DMS153 treated with DMSO at 0.1 percent for 48 hours (cell line): ENCODE measurements at regions not wholly inside any gene's neighbourhood (a gene's known extent, or its start where the extent isn't known, plus 50 kb on each side); places are given as distances from the start of the nearest gene placed in this dataset.
"Not testable (repeated sequence)": the region's sequence is repeated elsewhere in the genome, so short reads cannot be mapped to it uniquely, and the experiment has no call there.

Source experiments
- DNase-seq: peaks from one replicate; lab custom pipeline; 2025; ENCODE audit not compliant: unreplicated experiment; lab: John Stamatoyannopoulos, UW

GRCh38 chr18:4797002-4797685, 342.0 kb upstream of the DLGAP1 start:
- no peak for DNase-seq

DNA sequence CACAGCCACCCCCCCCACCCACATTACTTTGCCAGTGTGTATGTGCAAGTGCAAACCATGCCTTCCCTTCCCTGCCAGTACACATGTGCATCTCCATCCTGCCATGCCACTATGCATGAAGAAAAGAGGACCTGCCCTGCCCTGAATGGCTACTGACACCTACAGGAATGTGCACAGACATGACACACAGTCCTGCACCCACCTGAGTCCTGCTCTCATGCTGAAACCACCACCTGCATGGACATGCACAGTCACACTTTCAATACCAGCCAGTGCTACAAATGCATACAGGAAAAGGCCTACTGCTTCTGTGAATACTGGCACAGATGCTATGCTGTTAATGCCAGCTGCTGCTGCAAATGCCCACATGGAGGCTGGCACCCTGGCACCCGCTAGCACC, 334.4 kb upstream of the DLGAP1 start:
- DNase-seq, result no peak

DNA sequence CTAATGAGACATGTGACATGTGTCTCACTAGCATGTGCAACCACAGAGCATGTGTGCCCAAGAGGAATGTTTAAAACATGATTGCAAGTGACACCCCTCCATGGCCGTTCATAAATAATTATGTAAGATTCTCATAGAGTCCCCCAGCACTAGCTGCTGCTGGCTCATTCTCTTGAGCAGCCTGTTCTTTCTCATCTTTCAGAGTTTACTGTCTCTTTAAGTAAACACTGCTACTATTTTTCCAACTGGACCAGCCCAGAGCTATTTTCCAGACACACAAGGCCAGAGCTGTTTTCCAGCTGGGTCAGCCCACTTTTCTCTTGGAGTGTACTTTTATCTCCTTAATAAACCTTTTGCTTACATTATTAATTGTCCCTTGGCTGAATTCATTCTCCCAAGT, 326.8 kb upstream of the DLGAP1 start:
- DNase-seq, result no peak

DNA sequence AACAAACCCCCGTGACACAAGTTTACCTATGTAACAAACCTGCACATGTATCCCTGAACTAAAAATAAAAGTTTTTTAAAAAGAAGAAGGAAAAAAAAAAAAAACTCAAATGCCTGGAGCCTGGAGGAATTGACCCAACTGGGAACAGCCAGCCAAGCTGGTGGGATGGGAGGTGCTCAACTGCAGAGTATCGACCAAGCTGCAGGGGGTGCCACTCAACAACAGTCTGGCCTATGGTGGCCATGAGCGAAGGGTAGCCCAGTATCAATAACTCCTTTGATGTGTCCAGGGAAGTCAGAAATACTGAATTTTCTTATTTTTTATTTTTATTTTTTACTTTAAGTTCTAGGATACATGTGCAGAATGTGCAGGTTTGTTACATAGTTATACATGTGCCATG, 310.3 kb upstream of the DLGAP1 start:
- DNase-seq, result no peak

DNA sequence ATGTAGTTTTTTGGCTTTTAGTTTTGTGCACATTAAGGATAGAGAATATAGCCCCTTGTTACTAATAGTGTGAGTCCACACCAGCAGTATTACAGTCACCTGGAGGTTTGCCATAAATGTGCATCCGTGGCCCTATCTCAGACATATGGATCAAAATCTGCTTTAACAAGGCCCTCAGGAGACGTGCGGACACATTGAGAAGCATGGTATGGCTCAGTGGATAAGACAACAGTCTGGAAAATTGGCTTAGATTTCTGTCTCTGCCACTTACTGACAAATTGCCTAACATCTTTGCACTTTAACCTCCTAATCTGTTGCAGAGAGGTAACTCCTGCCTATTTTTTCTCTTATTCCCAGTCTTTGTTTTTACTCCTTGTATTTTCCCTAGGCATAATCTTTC, 307.2 kb upstream of the DLGAP1 start:
- DNase-seq, result no peak

GRCh38 chr18:4758980-4759379, 303.9 kb upstream of the DLGAP1 start:
- no peak for DNase-seq

DNA sequence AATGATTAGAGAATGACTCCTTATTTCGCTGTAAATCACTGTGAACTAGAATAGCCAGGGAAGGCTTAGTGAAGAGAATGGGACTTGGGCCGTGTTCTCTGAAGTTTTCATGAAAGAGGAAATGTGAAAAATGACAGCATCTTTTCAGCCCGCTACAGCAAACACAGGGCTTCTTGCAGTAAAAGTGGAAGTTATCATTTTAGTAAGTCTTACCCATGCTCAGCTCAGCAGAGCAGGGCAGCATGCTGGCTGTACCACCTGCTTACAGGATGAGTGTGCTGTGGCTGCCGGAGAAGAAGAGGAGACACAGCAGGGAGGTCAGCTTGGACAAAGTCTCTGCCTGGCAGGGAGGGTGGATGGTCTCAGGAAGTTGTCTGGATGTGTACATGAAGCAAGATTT, 300.7 kb upstream of the DLGAP1 start:
- DNase-seq, result no peak

DNA sequence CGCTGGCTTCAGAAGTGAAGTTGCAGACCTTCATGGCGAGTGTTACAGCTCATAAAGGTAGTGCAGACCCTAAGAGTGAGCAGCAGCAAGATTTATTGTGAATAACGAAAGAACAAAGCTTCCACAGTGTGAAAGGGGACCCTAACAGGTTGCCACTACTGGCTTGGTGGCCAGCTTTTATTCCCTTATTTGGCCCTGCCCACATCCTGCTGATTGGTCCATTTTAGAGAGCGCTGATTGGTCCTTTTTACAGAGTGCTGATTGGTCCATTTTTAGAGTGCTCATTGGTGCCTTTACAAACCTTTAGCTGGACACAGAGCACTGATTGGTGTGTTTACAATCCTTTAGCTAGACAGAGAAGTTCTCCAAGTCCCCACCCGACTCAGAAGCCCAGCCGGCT, 298.0 kb upstream of the DLGAP1 start:
- not testable (repeated sequence) for DNase-seq

DNA sequence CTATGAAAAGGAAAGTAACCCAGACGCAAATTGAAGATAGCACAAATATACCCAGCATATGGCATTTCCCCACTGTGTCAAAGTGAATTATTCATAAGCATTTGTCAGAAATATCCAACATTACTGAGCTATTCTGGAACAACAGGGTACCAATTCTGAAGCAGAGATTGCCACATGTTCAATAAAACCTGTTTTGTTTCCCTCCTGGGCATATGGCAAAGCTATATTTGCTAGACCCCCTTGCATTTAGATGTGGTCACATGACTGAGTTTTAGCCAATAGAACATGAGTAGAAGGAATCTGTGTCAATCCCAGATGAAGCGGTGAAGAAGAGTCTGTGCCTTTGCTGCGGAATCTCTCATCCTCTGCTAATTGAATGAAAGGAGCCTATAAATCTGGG, 296.4 kb upstream of the DLGAP1 start:
- no peak for DNase-seq

DNA sequence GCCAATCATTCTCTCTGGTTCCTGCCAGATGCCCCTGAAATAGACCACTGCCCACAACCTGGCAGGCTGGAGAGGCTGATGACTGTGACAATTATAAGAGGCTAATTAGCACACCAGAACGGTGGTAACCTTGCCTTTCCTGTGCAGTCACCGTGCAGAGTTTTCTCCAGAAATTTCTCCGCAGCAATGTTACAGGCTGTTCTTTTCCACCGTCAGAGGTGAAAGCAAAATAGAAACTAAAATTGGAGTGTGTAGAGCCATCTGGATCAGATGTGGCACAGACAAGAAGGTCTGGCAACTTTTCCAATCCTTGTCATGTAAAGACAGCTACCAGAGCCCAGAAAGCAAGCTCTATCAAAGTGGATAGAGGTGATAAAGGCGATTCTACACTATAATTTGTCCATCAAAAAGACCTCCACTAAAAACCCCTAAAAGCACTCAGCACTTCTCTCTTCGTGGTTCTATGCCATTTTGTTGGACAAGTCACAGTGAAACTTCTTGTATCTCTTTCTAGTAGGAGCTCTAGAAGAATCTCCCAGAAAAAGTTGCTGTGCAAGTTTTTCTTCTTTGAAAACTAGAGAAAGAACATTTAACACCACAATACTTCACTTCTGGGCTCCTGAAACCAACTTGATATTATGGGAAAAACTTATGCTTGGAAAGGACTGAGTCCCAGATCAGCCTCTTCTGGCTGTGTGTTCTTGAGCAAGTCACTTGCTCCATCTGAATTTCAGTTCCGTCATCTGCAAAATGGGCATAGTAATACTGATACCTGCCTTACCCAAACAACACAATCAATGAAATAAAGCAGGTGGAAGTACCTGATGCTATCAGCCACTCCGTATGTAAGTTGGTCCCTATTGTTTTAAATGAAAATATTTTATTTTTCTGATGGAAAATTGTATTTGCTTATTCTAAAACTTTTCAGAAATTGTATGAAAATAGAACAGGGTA, 295.6 kb upstream of the DLGAP1 start:
- DNase-seq, result no peak

- DNase-seq, result no peak
Measured at GRCh38 chr18:4748975-4749374, 293.9 kb upstream of the DLGAP1 start.

GRCh38 chr18:4734903-4735302, 279.8 kb upstream of the DLGAP1 start:
- no peak for DNase-seq

- DNase-seq, result no peak
Measured at GRCh38 chr18:4734021-4734420, 278.9 kb upstream of the DLGAP1 start.

GRCh38 chr18:4721545-4721944, 266.4 kb upstream of the DLGAP1 start:
- DNase-seq, result no peak

DNA sequence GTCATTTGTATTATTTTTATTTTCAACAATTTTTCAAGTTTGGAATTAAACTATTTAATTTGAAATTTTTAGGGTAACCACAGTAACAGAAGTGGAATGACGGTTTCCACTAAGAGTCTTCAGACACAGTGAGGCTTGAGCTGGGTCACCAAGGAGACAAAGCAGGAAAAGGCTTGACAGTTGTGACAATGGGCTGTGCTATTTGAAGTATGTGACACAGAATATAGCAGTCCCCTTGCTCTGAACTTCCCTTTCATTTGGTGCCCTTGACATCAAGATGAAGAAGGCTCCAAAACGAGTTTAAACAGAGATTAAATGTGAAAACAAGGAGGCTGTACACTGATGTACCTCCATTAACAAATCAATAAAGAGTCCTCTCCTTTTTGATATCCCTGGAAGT, 265.4 kb upstream of the DLGAP1 start:
- DNase-seq, result no peak

DNA sequence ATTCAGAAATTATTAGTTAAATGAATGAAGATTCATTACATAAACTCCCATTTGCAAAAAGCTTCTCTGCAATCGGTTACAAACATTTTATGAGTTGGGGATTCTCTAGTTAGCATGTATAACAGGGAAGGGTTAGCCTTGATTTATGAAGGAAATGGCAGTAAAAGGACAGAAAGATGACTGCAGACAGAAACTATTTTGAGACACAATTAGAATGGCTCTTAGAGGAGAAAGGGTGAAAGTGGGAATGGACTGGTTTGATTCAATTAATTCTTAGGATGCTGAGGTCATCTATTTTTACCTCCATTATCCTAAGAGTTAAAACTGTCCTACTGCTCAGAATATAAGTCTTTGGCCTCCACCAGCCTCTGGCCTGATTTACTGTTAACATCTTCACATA, 250.8 kb upstream of the DLGAP1 start:
- no peak for DNase-seq

DNA sequence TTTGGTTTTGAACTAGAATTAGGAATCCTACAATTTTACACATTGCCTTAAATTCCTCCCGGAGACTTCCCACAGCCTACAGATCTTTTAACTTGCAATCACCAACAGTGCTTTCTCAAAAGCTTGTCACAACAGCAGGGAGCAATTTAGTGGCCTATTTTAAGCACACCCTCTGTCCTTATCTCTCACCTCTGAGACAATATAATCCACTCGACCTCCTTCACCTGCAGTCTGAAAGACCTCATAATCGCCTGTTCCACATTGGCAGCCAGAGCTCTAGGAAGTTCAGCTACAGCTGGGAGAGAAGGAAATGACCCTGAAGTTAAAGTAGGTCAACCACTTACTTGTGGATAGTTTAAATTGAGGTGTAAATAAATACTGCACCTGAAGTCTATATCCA, 249.7 kb upstream of the DLGAP1 start:
- DNase-seq, result no peak

DNA sequence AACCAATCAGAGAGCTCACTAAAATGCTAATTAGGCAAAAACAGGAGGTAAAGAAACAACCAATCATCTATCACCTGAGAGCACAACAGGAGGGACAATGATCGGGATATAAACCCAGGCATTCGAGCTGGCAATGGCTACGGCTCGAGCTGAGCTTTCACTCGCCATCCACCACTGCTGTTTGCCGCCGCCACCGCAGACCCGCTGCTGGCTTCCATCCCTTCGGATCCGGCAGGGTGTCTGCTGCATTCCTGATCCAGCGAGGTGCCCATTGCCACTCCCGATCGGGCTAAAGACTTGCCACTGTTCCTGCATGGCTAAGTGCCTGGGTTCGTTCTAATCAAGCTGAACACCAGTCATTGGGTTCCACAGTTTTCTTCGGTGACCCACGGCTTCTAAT, 236.7 kb upstream of the DLGAP1 start:
- no peak for DNase-seq

- not testable (repeated sequence) for DNase-seq
Measured at GRCh38 chr18:4678685-4679084, 223.6 kb upstream of the DLGAP1 start.

GRCh38 chr18:4677006-4677405, 221.9 kb upstream of the DLGAP1 start:
- DNase-seq, result no peak

DNA sequence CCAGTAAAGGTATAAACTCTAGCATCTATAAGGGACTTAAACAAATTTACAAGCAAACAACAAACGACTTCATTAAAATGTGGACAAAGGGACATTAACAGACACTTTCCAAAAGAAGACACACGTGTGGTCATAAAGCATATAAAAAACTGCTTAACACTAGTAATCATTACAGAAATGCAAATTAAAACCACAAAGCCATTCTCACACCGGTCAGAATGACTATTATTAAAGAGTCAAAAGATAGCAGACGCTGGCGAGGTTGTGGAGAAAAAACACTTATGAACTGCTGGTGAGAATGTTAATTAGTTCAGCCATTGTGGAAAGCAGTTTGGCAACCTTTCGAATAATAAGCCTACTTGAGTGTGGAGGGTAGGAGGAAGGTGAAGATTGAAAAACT, 217.1 kb upstream of the DLGAP1 start:
- no peak for DNase-seq

- no peak for DNase-seq
Measured at GRCh38 chr18:4658804-4659203, 203.7 kb upstream of the DLGAP1 start.
